NCI-H1048 (cell line): ENCODE measurements at regions not wholly inside any gene's neighbourhood (a gene's known extent, or its start where the extent isn't known, plus 50 kb on each side); places are given as distances from the start of the nearest gene placed in this dataset.
"Not testable (repeated sequence)": the region's sequence is repeated elsewhere in the genome, so short reads cannot be mapped to it uniquely, and the experiment has no call there.

Experiments
- DNase-seq: peaks from one replicate; lab custom pipeline; 2025; lab: John Stamatoyannopoulos, UW

DNA sequence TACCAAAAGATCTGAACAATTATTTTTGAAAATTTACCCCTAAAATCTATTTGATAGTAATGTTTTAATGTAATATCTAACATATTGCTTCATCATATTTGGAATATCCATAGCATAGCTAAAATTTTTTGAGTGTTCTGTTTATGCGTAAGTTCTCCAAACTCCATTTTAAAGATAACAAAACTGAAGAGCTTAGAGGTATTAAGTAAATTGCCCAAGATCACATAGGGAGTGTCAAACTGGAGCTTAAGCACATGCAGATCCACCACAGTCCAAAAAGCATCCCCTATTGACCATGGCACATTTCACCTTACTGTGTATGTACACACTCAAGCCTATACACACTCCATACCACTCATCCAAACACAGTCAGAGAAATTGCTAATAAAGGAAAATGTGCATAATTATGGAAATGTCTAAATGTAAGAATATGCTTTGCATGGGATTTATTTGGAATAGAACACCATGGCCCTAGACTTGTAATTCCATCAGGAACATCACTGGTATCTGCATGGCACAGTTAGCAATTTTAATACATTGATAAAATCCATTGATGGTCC is 85.2 kb upstream of the TGFBR2 start:
- DNase-seq = no peak

DNA sequence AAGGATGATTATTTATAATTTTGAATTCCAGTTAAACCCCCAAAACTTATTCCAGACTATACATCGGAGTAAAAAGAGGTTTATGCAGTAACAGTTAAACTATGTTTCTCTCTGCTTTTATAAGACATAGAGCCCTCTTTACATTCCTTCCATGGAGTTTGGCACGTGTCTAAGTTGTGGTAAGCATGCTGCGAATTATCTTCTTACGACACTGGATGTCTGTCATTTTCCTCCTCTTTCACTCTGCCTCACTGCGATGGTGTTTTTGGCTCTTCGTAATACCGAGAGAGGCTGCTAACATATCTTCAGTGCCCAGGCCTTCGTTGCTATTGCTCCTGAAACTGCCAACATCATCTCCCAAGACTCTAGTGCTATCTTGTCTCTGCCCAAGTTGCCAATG is 83.9 kb upstream of the TGFBR2 start:
- no peak for DNase-seq

DNA sequence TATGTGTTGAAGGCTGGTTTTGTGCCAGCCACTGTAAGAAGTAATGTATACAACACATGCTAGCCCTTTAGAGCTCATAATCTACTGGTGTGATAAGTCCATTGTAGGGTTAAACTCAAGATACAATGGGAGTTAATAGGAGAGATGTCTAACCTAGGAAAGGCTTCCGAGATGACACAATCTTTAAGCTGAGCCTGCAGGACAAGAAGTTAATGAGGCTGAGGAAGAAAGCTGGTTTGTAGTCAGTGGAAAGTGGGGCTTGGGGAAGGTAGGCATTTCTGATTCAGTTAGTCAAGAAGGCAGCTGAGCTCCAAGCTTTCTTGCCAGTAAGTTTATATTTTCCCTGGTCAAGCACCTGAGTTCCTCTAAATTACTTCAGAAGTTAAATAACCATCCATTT is 83.0 kb upstream of the TGFBR2 start:
- DNase-seq = no peak

DNA sequence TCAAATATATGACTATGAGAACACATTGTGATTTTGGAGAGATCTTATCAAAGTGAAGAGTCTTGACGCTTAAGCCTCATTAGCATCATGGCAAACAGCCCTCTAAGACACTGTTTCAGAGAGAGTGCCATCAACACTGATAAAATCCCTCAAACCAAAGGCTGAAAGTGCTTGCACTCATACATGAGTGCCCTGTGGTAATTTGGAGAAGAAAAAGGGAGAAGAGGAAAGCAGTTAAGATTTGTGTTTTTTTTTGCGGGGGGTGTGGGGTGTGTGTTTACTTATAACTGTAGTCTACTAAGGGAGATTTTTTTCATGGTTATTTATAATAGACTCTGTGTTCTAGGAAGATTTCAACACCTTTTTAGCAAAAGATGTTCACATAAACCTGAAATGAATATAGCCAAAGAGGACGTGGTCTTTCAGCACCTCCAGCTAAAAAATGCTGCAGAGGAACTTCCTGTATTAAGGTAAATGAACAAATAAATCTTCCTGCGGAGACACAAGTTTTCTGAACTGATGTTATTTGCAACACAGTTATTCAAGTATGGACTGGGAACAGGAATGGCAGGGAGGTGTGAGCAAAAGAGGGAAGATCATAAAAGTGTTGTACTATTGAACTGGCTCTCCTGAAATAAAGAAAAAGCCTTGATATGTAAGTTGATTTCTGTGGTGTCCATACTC is 81.9 kb upstream of the TGFBR2 start:
- DNase-seq = no peak

DNA sequence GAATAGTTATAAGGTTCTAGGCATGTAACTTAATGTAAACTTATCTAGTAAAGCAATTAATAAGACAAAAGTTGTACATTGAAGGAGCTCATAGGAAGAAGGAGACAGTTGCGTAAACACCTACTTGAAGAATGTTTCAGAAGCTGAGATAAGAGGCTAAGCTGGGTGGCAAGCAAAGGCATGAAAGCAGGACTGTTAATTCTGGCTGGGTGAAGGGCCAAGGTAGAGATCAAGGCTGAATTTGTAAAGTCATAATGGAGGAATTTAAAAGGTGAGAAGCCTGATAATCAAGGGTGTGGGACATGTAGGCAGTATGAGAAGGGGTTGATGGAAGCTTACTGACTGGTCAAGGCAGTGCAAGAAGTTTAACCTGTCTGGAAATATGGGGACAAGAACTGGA is 80.4 kb upstream of the TGFBR2 start:
- DNase-seq = no peak

DNA sequence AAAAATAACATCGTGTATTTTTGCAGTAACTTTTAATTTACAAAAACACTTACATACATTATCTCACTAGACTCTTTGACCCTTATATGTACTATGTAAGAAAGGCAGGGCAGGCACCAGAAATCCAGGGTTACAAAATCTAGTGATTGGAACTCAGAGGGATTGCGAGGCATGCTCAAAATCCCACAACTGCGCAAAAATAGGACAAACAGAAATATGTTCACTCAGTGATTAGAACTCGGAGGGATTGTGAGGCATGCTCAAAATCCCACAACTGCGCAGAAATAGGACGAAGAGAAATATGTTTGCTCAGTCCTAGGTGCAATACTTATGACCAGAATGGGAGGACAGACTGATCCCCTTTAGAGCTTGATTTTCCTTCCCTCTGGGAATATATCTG is 79.2 kb upstream of the TGFBR2 start:
- DNase-seq = no peak

DNA sequence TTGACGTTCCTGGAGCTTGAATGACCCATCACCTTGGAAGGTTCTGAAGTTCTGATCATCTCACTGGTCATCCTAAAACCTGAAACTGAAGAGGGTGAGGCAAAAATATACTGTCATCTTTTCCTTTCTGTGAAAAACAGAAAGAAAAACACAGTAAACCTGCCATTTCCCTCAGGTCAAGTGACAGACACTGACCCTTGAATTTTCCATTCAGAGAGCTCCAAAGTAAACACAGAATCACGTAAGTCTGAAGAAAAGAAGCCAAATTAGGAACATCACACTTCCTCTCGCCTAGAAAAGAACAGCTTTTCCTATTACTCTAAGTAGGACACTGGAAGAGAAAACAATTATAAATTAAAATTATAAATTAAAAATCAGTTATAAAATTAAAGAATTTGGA is 78.7 kb upstream of the TGFBR2 start:
- DNase-seq = no peak

DNA sequence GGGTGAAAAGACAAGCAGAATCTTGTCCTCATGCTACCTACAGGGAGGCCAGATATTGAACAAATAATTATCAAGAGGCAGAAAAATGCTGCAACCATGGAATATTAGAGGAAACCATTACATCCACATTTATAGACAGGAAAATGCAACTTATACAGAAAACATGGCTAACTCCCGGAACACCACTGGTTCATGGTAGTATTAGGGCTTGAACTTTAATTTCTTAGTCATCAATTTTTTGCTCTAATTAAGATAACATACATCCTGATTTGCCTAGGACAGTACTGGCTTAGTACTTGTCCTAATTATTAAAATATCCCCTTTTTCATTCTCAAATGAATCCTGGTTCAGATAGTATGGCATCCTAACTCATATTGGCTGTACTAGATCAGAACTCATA is 76.3 kb upstream of the TGFBR2 start:
- DNase-seq = no peak

DNA sequence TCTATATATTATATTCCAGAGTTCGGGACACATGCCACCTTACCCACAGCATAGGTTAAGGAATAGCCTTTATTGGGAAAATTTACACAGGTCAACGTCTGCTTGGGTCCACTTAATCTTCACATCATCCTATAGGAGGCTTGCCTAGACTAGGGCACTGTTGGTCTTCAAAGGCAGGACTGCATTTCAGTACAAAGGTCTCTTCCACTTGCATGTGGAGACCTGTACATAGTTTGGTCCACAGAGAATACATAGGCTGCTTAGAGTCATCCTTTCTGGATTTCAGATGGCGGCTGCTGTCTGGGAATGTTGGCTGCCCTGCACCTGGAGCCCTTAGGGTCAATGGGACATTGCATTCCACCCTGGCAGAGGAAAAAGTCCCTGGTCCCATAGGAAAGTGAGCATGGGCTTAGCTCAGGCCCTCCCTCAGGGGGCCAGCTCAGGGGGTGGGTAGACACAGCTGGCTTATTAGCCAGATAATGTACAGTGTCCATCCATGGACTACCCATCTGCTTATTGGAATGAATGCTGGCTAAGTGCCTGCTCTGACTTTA is 75.3 kb upstream of the TGFBR2 start:
- DNase-seq = no peak

DNA sequence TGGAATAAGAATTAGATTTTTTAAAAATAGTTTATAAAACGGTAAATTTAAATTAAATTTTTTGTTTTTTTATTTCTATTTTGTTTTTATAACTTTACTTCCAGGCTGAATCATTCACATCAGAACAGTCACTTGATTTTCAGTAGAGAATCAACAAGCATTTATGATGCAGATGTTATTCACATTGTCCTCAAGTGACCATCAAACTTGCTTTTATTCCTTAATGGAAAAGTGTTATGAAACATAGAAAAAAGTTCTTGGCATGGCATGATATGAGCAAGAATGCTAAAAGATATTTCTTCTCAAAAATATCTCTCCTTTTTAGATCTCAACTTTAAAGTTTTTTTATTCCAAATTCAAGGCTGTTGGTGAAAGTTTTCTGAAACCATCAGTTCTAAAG is 70.9 kb upstream of the TGFBR2 start:
- DNase-seq = no peak

DNA sequence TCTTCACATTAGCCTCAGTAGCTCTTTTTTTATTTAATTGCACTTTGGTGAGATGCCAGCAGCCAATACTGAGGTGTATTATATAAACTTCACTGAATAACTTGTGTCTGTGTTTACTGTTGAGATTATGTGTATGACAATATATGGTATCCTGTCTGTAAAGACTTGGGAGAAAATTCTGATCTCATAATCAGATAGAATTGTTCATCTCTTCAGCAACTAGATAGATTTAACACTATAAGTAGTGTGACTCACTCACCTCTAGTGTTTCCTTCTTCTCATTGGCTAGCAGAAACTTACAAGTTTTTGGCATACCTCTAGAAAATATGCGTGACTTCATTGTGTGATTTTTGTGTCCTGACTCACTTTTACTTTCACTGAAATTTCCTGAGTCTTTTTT is 67.6 kb upstream of the TGFBR2 start:
- DNase-seq = no peak

DNA sequence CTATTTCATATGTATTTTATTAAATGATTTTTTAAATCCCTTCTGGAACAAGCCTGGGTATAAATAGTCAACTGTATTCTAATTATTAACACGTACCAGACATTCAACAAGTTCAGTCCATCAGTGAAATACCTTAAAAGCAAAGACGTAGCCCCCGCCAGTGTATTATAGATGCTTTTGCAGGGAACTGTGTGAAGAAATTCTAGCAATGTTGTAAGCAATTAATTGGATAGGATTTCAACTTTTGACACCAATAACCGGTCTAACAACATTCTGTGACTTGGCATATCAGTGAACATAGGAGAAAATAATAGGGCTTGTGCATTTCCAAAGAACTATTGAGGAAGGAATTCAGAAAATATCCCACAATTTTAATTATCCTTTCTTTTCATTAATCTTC is 67.2 kb upstream of the TGFBR2 start:
- peak; percentile 6 for DNase-seq

DNA sequence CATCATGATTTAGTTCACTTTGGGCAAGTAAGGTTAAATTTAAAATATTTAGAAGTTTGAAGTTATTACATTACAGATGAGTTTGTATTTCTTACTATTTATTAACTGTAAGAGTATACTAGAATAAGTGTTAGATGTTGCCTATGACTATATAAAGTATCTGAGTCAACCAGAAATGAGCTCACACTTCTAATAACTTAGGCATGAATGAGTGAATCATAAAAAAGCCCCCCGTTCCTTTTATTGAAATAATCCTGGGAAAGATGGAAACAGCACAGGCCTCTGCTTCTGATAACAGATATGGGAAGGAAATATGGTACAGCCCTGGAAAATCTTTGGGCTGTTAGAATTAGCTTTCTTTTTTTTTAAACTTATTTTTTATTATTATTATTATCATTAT is 66.6 kb upstream of the TGFBR2 start:
- no peak for DNase-seq

DNA sequence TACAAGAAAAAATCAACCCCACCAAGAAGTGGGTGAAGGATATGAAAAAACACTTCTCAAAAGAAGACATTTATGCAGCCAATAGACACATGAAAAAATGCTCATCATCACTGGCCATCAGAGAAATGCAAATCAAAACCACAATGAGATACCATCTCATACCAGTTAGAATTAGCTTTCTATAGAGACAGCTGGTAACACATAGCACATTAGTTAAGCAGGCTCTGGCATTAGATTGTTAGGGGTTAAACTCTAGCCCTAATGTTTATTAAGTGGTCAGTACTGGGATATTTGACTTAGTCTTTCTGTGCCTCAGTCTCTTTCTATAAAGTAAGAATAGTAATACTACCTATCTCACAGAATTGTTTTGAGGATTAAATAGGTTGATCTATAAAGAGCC is 65.2 kb upstream of the TGFBR2 start:
- not testable (repeated sequence) for DNase-seq

DNA sequence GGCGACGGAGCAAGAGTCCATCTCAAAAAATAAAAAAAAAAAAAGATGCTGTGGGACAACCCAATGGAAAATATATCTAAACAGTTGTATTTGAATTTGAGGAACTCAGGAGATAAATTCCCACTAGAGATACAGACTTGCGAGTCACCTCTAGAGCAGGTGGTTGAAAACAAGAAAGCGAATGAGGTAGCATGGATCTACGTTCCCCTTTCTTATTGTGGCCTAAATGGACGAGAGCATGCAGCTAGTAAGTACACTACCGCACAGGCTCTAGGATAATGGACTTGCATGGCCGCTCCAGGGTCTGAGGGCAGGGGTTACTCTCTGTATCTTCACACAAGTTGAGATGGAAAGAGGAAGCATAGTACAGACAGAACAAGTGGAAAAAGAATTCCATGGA is 63.5 kb upstream of the TGFBR2 start:
- no peak for DNase-seq

DNA sequence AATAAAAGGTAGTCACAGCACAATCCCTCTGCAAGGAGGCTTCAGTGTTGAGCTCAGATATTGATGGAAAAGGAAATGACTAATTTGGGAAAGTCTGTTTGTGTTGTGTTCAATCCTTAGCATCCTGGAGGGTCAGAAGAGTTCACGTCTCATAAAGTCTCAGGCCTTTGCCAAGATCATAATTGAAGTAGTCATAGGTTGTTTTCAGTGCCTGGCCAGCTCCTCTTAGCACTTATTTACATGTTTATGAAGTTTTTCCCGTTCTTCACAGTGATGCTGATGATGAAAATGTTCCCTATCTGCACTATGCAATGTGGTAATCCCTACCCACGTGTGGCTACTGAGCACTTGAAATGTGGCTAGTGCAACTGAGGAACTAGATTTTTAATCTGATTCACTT is 61.6 kb upstream of the TGFBR2 start:
- DNase-seq = no peak

DNA sequence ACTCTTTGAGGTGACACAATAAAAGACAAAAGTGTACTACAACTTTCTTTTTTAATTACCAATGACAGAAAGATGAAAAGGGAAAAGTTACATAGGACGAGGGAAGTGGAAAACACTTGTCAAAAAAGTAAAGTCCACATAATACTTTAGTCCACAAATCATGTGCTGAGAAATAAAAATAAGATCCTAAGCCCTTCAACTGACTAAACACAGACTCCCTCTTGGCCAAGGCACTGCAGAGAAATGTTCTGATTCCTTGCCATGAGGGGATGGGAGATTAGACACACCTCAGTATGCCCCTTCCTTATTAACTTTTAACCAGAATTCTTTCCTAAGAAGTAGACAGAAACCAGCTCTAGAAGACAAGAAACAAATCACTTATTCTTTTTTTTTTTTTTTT is 59.5 kb upstream of the TGFBR2 start:
- DNase-seq = no peak

DNA sequence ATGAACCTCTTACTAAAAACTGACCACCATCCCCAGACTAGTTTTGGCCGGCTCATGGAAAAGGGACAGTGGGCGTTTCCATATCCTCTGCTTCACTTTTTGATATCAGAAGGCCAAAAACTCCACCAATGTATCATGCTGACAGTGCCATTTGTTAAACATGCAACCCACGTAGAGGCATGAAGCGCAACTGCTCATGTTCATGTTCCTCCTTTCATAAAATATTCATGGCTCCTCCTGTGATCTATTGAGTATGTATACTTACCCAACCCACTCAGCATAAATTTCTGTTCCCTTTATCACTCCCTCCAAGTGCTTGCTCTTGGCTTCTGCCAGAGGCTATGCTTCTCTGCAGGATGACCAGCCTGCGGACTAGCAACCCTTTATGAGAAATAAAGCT is 58.7 kb upstream of the TGFBR2 start:
- no peak for DNase-seq

DNA sequence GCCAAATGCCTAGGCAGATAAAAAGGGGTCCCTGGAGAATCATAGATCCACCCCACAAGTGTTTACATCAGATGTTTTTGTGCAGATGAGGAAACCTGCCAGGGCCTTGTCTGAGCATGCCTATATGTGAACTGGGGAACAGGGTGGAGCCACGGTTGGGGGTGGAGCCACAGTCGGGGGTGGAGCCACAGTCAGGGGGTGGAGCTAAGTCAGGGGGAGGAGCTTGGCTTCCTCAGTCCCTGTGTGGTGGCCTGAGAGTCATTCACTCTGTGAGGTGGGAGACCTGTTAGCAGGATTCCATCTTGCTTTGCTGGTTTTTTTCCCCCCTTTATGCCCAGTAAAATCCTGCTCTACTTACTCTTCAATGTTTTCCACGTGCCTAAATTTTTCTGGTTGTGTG is 57.8 kb upstream of the TGFBR2 start:
- DNase-seq = no peak

DNA sequence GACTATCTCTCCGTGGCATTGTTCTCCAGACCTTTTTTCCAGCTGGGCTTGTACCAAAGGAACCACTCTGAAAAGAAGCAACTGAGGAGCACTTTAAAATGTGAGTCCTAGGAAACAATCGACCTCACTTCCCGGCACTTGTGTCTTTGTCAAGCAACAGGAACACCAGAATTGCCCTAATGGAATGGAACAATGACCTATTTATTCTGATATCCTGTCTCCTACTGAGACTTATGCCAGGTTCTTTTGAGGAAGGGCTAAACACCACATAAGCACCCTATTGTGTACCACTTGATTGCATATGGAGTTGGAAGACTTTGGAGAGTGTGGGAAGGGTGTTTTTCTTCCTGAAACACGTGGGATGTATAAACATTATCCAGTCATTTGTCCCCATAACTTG is 56.8 kb upstream of the TGFBR2 start:
- DNase-seq = no peak

DNA sequence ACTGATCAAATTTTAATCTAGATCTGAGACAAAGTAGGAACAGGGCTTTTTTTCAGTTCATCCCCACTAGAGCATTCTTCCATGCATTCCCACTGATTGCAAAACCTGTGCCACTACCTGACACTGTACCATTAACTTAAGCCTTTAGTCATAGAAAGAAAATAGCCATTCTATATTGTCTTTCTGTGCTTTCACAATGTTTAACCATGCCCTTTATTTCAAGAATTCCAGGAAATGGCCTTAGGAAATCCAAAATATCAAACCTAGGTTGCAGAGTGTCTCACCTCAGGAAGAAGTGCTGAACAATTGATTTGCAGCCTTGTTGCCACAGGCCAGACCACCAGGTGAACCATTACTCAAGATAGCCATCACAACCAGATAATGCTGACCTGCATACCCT is 56.2 kb upstream of the TGFBR2 start:
- DNase-seq = no peak

DNA sequence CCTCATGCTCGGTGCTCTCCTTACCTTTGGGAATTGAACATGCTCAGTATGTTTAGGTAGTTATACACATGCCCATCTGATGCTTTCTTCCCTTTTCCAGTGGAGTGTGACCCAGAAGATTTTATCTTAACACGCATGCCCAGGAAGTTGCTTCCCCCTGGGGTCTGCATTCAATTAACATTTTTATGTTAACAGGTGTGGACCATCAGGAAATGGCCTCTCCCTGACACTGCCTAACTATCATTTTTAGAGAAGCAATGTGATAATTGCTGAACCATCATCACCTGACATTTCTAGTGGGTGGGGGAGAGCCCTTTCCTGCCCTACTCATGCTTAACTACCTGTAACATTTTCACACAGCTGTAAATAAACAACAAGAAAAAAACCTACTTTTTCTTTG is 55.1 kb upstream of the TGFBR2 start:
- no peak for DNase-seq

DNA sequence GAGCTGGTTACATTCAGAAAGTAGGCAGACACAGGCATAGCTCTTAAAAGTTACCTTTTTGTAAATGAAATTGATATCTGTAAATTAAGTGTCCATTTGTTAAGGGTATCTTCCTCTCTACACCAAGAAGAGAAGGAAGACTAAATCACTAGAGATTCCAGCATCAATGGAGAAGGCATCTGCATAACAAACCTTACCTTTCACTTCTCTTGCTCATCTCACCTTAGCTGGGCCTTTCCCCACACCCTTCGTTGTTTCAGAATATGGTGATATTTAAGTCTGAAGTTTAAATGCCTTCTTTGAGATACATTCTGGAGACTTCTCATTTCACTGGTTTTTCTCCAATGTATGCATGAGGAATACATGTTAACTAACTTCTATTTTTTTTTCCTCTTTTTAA is 54.5 kb upstream of the TGFBR2 start:
- DNase-seq = no peak

DNA sequence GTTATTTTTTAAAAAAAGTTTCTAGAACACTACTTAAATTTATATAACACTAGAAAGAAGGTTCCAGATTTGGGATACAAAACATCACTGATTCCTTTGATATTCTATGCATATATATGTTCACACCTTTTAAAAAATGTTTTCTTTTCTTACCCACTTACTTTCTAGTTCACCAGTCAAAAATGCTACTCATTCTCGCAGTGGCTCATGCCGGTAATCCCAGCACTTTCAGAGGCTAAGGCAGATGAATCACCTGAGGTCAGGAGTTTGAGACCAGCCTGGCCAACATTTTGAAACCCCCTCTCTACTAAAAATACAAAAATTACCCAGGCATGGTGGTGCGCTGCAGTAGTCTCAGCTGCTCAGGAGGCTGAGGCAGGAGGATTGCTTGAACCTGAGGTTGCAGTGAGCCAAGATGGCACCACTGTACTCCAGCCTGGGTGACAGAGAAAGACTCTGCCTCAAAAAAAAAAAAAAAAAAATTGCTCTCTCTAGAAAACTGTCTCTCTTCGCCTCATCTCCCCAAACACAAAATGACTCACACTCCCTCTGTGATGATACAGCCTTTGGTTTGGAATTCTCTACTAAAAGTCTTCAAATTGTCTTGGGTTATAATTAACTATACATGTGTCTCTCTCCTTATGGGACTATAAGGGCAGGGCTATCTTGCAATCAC is 52.6 kb upstream of the TGFBR2 start:
- no peak for DNase-seq
